CD1c-positive myeloid dendritic cell (primary cell): ENCODE measurements at regions not wholly inside any gene's neighbourhood (a gene's known extent, or its start where the extent isn't known, plus 50 kb on each side); places are given as distances from the start of the nearest gene placed in this dataset.

Source experiments
- DNase-seq: peaks from one replicate; pipeline ENCODE4 v3.0.0-alpha.2; 2016; ENCODE audit errors: extremely low spot score

- no peak for DNase-seq
Measured at GRCh38 chr21:26412885-26413284, 160.2 kb downstream of the CYYR1 start.

- no peak for DNase-seq
Measured at GRCh38 chr21:26409735-26410134, 163.4 kb downstream of the CYYR1 start.

DNA sequence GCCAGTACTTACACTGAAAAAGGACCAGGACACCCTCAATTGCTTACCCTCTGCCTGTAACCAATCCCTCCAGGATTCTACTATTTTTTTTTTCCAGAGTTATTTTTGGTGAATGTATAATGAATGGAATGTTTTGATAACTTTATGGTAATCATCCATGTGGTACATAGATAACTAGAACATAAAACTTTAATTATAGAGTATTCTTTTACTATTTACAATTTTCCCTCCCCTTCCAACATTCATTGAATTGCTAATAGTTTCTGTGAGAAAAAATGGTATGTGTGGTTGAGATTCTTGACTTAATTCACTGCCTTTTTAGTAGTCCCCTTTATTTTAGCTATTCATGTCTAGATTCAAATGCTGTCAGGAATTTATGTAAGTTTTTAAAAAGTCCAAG is 164.6 kb downstream of the CYYR1 start:
- DNase-seq: no peak

GRCh38 chr21:26406526-26406925 is 166.6 kb downstream of the CYYR1 start:
- no peak for DNase-seq

GRCh38 chr21:26405735-26406361 is 167.2 kb downstream of the CYYR1 start:
- DNase-seq: no peak

GRCh38 chr21:26405071-26405470 is 168.0 kb downstream of the CYYR1 start:
- no peak for DNase-seq

- no peak for DNase-seq
Measured at GRCh38 chr21:26404288-26404687, 168.8 kb downstream of the CYYR1 start.

- no peak for DNase-seq
Measured at GRCh38 chr21:26403321-26403720, 169.8 kb downstream of the CYYR1 start.

GRCh38 chr21:26397545-26397944 is 175.5 kb downstream of the CYYR1 start:
- no peak for DNase-seq

GRCh38 chr21:26394341-26394740 is 178.7 kb downstream of the CYYR1 start:
- no peak for DNase-seq

DNA sequence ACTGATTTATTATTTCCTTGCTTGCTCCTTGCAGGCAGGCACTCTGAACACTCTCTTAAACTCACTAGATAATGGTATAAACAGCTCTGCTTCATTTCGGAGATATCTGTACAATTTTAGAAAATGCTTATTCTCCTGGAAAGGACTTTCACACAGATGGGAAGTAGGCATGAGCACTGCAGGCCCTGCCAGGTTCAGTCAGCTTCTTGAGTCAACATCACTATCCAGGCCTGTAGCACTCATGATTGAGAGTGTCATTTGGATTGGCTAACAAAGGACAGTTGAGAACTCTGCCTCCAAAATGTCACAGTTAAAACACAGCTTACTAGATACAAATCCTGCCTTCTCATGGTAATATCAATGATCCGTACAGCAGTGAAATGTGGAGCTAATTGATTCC is 181.9 kb downstream of the CYYR1 start:
- DNase-seq: no peak

- DNase-seq: peak; percentile 16
Measured at GRCh38 chr21:26389971-26390641, 183.0 kb downstream of the CYYR1 start.

- no peak for DNase-seq
Measured at GRCh38 chr21:26388731-26389231, 184.3 kb downstream of the CYYR1 start.

- no peak for DNase-seq
Measured at GRCh38 chr21:26385721-26386120, 187.4 kb downstream of the CYYR1 start.

GRCh38 chr21:26379561-26379960 is 193.5 kb downstream of the CYYR1 start:
- no peak for DNase-seq

DNA sequence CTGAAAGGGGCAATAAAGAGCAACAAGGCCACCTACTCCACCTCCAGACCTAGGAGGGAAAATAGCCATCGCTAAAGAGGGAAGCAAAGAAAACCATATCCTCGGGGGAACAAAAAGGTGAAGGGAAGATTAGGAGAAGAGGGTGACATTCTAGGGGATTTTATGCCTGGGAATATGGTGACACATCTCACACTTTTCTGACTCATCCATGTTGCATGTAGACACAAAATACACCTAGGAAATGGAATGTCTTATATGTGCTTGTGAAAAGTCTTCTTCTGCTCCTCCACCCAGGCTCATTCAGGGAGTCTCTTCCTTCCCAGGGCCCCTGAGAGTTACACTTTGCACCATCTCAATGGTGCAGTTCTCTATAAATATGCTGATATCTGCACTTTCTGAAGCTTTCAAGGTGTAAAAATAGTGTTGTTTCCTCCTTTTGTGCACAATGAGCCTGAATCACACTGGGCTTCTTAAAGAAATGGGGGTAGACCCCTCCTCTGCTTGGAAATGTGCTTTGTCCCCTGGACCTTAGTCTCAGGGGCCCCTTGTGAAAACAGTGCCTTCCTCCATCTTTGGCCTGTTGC is 195.9 kb downstream of the CYYR1 start:
- no peak for DNase-seq

DNA sequence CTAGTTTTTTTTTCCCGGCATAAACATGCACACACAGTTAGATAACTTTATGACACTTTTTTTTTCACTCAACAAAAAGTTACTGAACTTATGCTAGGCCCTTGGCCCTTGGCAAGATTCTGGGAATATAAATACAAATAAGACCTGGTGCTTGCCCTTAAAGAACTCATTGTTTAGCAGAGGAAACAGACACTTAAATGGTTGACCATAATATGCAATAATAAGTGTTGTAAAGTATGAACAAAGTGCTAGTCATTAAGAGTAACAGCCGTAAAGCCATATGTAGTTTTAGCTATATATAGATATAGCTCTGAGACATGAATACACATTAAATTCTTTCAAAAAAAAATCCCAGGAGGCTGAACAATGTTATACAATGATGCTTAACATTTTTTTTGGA is 198.3 kb downstream of the CYYR1 start:
- DNase-seq: no peak

- no peak for DNase-seq
Measured at GRCh38 chr21:26368591-26369320, 198.2 kb upstream of the APP start.

DNA sequence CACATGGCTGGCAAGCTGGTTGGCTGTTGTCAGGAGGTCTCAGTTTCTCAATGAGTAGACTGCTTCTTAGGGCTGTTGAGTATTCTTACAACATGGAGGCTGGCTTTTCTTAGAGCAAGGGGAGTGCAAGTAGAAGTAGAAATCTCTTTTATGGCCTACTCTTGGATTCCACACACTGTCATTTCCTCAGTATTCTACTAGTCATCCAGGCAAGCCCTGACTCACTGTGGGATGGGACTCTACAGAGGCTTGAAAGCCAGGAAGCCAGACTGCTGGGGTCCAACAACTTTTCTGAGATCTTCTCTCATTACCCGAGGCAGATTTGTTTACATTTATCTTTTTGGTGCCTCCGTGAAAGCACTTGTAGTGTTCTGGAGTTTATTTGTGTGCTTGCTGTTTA is 196.2 kb upstream of the APP start:
- DNase-seq: no peak

GRCh38 chr21:26365849-26366248 is 195.3 kb upstream of the APP start:
- no peak for DNase-seq

DNA sequence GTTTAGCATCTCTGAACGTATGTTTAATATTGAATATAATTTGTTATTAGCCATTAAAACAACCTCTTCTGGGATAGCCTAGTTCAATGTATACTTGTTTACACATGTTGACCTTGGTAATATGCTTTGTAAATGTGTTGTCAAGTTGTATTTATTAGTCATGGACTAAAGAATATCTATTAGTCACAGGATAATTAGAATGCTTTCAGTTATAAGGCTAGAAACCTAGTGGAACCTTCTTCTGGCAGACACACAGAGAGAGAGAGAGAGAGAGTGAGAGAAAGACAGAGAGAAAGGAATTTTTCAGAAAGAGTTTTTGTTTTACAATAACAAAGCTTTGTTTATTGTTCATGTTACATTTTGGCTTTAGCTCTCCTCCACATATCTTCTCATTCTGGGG is 181.1 kb upstream of the APP start:
- no peak for DNase-seq

DNA sequence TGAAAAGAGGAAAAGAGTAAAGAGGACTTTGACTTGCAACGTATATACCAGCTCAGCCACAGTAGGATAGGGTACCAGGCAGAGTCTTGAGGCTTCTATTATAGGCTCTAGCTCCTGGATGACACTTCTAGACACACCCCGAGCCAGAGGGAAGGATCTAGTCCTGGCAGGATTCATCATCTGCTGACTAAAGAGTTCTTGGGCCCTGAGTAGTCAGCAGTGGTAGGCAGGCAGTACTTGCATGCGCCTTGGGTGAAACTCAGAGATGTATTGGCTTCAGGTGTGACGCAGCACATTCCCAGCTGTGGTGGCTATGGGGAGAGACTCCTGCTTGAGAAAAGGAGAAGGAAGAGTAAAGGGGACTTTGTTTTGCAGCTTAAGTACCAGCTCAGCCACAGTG is 162.3 kb upstream of the APP start:
- no peak for DNase-seq
